HCT116 (cell line): ENCODE measurements at regions not wholly inside any gene's neighbourhood (a gene's known extent, or its start where the extent isn't known, plus 50 kb on each side); places are given as distances from the start of the nearest gene placed in this dataset.

ENCODE experiments used
- JUND ChIP-seq: IDR thresholded peaks from 2 replicates; pipeline ENCODE4 v1.6.1; 2012
- POLR2A ChIP-seq: IDR thresholded peaks from 2 replicates; pipeline ENCODE4 v1.7.0; 2011; ENCODE audit warnings: borderline replicate concordance; ENCODE audit not compliant: insufficient read depth, insufficient read length; ENCODE audit errors: extremely low read depth
- SIN3A ChIP-seq: IDR thresholded peaks from 2 replicates; pipeline ENCODE4 v1.6.1; 2012; ENCODE audit warnings: low read depth

DNA sequence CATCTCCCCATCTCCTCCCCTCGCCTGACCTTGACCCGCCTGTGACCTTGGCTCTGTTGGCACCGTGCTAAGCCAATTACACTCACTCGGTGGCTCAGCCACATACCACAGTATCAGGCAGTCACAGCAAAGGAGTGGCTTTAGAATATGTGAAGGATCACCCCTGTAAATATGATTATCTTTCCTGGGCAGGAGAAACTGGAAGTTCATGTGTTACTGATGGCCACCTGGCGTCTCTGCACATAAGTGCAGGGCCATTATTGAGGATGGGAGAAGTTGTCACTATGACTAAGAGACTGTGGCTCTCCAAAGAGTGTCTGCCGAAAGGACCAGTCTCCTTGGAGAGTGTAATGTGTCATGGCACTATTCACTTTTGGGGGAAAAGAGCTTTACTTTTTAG, 116.9 kb upstream of the S1PR3 start:
- TF ChIP-seq SIN3A = no peak
- no peak for TF ChIP-seq POLR2A
- no peak for TF ChIP-seq JUND
